ENCODE measurements at regions not wholly inside any gene's neighbourhood (a gene's known extent, or its start where the extent isn't known, plus 50 kb on each side); places are given as distances from the start of the nearest gene placed in this dataset.

- DNase-seq (ENCODE audit: low read depth, low spot score) = no peak
- Mint-ChIP-seq H3K36me3 (ENCODE audit: low read depth) (no peaks in the 10 kb centered on the region), H3K27me3 (ENCODE audit: low read depth) (peaks cover 7% of the 10 kb centered on the region), H3K4me3 (no peak overlapping the region), H3K27ac (ENCODE audit: unreplicated experiment) (no peak overlapping the region), H3K9me3 (no peaks in the 10 kb centered on the region), H3K4me1 (peaks cover 33% of the 10 kb centered on the region)
- TF ChIP-seq CTCF (conservative IDR thresholded peaks at IDR 0.05) = no peak
Observed at GRCh38 chr17:13118311-13118710, 100.5 kb upstream of the ELAC2 start.

- no peak for DNase-seq (ENCODE audit: low read depth, low spot score)
- no peak for TF ChIP-seq CTCF (conservative IDR thresholded peaks at IDR 0.05)
- no peaks in the 10 kb centered on the region for H3K36me3 Mint-ChIP-seq (ENCODE audit: low read depth)
- peaks cover 9% of the 10 kb centered on the region for H3K27me3 Mint-ChIP-seq (ENCODE audit: low read depth)
- no peak overlapping the region for H3K4me3 Mint-ChIP-seq
- peaks cover 31% of the 10 kb centered on the region for H3K4me1 Mint-ChIP-seq
- no peak overlapping the region for H3K27ac Mint-ChIP-seq (ENCODE audit: unreplicated experiment)
- no peaks in the 10 kb centered on the region for H3K9me3 Mint-ChIP-seq
Observed at GRCh38 chr17:13117616-13118015, 99.8 kb upstream of the ELAC2 start.

- peak; percentile 59 for DNase-seq (ENCODE audit: low read depth, low spot score)
- peak overlapping the region; percentile 77 for H3K27ac Mint-ChIP-seq (ENCODE audit: unreplicated experiment)
- TF ChIP-seq CTCF (conservative IDR thresholded peaks at IDR 0.05) = peak; percentile 89
- peaks cover 16% of the 10 kb centered on the region for H3K4me1 Mint-ChIP-seq
- H3K27me3 Mint-ChIP-seq (ENCODE audit: low read depth) = peaks cover 10% of the 10 kb centered on the region
- no peaks in the 10 kb centered on the region for H3K36me3 Mint-ChIP-seq (ENCODE audit: low read depth)
- H3K4me3 Mint-ChIP-seq = peak overlapping the region; percentile 21
- H3K9me3 Mint-ChIP-seq = no peaks in the 10 kb centered on the region
Observed at GRCh38 chr17:13114601-13115031, 96.8 kb upstream of the ELAC2 start.

- Mint-ChIP-seq H3K36me3 (ENCODE audit: low read depth) (no peaks in the 10 kb centered on the region), H3K4me1 (peaks cover 16% of the 10 kb centered on the region), H3K27ac (ENCODE audit: unreplicated experiment) (no peak overlapping the region), H3K4me3 (no peak overlapping the region), H3K27me3 (ENCODE audit: low read depth) (peaks cover 10% of the 10 kb centered on the region), H3K9me3 (no peaks in the 10 kb centered on the region)
- DNase-seq (ENCODE audit: low read depth, low spot score) = no peak
- TF ChIP-seq CTCF (conservative IDR thresholded peaks at IDR 0.05) = no peak
Observed at GRCh38 chr17:13113821-13114525, 96.1 kb upstream of the ELAC2 start.

GRCh38 chr17:13107676-13108235, 89.9 kb upstream of the ELAC2 start:
- peaks cover 2% of the 10 kb centered on the region for H3K27me3 Mint-ChIP-seq (ENCODE audit: low read depth)
- no peak overlapping the region for H3K4me3 Mint-ChIP-seq
- H3K27ac Mint-ChIP-seq (ENCODE audit: unreplicated experiment) = no peak overlapping the region
- H3K4me1 Mint-ChIP-seq = peaks cover 8% of the 10 kb centered on the region
- H3K9me3 Mint-ChIP-seq = peaks cover 4% of the 10 kb centered on the region
- no peak for DNase-seq (ENCODE audit: low read depth, low spot score)
- H3K36me3 Mint-ChIP-seq (ENCODE audit: low read depth) = no peaks in the 10 kb centered on the region
- TF ChIP-seq CTCF (conservative IDR thresholded peaks at IDR 0.05) = no peak
